Cardiac fibroblast (primary cell): ENCODE measurements at regions not wholly inside any gene's neighbourhood (a gene's known extent, or its start where the extent isn't known, plus 50 kb on each side); places are given as distances from the start of the nearest gene placed in this dataset.

Experiments used
- DNase-seq, 2 donors: peaks; one replicate each; pipeline versions ENCODE4 v3.0.0 to v3.0.0-alpha.2; 2010; ENCODE audit warnings: low read depth in 2 of 2
- H3K4me3 ChIP-seq, 2 donors: replicated peaks in 1 of 2; 1 replicate in 1 of 2; 2 replicates in 1 of 2; pipeline ENCODE4 v1.5.1; 2011; ENCODE audit warnings: low read depth in 2 of 2, low read length in 2 of 2, mild to moderate bottlenecking in 2 of 2, moderate library complexity in 1 of 2
- TF ChIP-seq, protein P1 (sequence below): IDR thresholded peaks from one replicate; pipeline ENCODE4 v1.5.1; 2011; ENCODE audit warnings: low read depth, mild to moderate bottlenecking, low read length, inconsistent platforms

DNA sequence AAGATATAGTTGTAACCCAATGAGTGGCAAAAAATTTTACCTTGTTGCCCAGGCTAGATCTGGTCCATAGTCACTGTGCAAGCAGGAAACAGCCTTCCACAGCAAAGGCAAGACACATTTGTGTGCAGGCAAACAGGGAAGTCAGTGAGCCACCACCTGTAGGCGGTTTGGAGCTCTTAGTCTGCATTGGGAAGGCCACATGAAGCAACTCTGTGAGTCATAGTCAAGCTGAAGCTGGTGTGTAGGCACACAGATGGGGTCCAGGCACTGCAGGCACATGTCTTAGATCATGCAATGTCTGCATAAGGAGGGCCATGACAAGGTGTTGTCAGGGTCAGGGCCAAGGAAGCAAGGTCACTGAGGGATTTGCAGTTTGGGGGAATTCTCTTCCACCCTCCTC, 543.2 kb upstream of the EPHA7 start:
- DNase-seq, result no peak
- TF ChIP-seq, protein P1, sequence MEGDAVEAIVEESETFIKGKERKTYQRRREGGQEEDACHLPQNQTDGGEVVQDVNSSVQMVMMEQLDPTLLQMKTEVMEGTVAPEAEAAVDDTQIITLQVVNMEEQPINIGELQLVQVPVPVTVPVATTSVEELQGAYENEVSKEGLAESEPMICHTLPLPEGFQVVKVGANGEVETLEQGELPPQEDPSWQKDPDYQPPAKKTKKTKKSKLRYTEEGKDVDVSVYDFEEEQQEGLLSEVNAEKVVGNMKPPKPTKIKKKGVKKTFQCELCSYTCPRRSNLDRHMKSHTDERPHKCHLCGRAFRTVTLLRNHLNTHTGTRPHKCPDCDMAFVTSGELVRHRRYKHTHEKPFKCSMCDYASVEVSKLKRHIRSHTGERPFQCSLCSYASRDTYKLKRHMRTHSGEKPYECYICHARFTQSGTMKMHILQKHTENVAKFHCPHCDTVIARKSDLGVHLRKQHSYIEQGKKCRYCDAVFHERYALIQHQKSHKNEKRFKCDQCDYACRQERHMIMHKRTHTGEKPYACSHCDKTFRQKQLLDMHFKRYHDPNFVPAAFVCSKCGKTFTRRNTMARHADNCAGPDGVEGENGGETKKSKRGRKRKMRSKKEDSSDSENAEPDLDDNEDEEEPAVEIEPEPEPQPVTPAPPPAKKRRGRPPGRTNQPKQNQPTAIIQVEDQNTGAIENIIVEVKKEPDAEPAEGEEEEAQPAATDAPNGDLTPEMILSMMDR, result no peak
- no peak overlapping the region for H3K4me3 ChIP-seq

DNA sequence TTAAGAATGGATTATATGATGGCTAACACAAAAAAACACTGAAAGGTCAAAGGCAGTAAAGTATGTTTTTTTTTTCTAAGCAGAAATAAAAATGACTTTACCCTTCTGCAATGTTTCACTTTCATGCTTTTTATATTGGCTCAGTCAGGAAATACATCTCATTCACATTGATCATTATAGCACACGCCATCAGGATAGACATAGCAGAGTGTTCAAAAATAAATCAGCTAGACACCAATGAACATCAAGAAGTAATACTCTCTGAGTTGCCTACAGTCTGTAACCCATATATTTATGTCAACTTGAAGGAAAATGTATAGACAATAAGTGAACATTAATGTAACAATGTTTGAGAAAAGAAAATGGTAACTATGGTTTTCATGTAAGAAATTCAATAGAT, 535.2 kb upstream of the EPHA7 start:
- TF ChIP-seq, protein P1, result no peak
- H3K4me3 ChIP-seq, result no peak overlapping the region
- DNase-seq, result no peak

DNA sequence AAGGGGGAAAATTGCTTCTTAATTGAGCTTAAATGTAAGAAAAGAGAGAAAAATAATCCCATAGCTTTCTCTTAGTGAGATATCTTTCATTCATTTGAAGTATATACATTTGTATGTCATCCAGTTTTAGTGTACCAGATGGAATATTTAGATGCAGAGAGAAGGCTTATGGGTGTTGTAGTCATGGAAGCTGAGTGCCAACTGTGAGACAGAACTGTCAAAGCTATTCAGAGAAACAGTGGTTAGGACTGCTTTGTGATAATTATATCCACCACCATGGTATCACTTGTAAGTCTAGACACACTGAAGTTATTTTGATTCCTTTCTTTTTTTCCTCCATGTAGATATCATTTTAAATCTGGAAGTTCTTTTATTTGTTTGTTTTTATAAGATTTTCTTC, 524.3 kb upstream of the EPHA7 start:
- no peak overlapping the region for H3K4me3 ChIP-seq
- TF ChIP-seq, protein P1, result no peak

DNA sequence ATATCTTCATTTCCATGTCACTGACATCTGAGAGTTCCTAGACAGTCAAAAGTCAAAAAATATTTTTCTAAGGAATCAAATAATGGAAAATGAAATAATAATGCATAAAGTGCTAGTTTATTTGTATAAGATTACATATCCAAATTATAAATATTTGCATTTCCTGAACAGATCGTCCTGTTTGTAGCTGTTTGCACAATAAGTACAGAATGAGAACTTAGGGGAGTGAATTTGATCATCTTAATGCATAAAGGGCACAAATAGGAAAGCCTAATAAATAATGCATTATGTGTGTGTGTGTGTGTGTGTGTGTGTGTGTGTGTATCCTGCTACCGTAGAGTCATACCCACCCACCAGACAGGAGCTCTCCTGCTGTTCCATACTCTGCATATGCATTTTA, 521.0 kb upstream of the EPHA7 start:
- DNase-seq, result no peak
- no peak overlapping the region for H3K4me3 ChIP-seq
- TF ChIP-seq, protein P1, result no peak

More for the DNA sequence above, 524.3 kb upstream of the EPHA7 start:
- no peak for DNase-seq

DNA sequence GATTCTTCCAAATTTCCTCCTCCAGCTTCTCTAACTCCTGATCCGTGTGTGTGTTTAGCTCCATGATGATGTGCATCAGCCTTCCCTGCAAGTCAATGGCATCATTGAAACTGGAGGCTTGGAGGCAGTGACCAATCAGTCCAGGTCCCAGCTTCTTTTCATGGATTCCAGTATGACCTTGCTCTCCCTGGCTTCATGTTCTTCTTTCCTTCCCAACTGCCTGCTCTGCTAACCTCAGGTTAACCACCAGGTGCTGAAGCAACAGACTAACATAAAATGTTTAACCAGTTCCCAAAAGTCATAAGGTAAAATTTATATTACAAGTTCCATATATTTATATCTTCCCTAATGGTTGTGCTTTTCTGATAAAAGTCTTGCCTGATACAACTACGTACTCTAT, 512.8 kb upstream of the EPHA7 start:
- DNase-seq, result no peak
- no peak overlapping the region for H3K4me3 ChIP-seq
- TF ChIP-seq, protein P1, result no peak

DNA sequence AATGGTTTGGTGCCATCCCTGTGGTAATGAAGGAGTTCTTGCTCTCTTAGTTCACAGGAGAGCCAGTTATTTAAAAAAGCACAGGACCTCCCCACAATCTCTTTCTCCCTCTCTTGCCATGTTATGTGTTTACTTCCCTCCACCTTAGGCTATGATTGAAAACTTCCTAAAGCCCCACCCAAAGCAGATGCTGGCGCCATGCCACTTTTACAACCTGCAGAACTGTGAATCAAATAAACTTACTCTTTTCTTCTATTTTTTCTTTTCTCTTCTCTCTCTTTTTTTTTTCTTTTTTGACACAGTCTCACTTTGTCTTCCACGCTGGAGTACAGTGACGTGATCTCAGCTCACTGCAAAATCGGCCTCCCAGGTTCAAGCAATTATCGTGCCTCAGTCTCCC, 508.4 kb upstream of the EPHA7 start:
- DNase-seq, result no peak
- H3K4me3 ChIP-seq, result no peak overlapping the region
- TF ChIP-seq, protein P1, result no peak

DNA sequence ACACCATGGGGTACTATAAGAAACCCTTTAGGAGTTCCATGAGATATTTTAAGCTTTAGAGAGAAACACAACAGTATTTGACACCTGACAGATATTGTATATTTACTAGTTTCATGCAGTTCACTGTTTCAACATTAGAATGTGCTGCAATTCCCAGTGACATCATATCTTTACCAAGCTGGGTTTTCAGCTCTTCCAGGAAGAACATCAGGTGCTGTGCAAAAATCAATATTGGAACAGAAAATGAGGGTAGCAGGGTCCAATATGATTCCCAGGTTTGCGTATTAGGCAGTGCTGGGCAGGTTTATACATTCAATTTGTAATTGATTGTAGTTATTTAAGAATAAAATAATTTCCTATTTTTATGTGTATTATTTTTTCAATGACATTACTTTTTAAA, 500.0 kb upstream of the EPHA7 start:
- TF ChIP-seq, protein P1, result no peak
- H3K4me3 ChIP-seq, result no peak overlapping the region
- DNase-seq, result no peak
